Endothelial cell of umbilical vein (primary cell): ENCODE measurements at regions not wholly inside any gene's neighbourhood (a gene's known extent, or its start where the extent isn't known, plus 50 kb on each side); places are given as distances from the start of the nearest gene placed in this dataset.

Experiments used
- BruUV-seq: library from RNA; stranded (reverse); fragments of 400-500 nt; replicated peaks from 2 replicates; lab custom pipeline; 2021; lab: Mats Ljungman, UMichigan
- CTCF ChIA-PET: fragments of 300-600, 350-600 bp; sonication (Branson Sonifier 250); formaldehyde crosslinking; loops from one replicate; lab custom pipeline; 2021; ENCODE audit warnings: antibody characterized with exemption, inconsistent platforms; lab: Charles Lee
- POLR2A ChIA-PET: fragments of 300-600, 350-600 bp; sonication (Branson Sonifier 250); formaldehyde crosslinking; loops from one replicate; lab custom pipeline; 2021; ENCODE audit warnings: antibody characterized with exemption, inconsistent platforms; lab: Charles Lee
- DNase-seq: peaks from one replicate; pipeline ENCODE4 v3.0.0-alpha.2; 2011; ENCODE audit warnings: low read depth, low spot score
- FAIRE-seq: peaks from 2 replicates; lab custom pipeline; 2011; peaks lifted over from hg19 to GRCh38; lab: Jason Lieb, UNC
- H2AFZ ChIP-seq: 2 replicates; pipeline ENCODE4 v1.6.0; 2012; ENCODE audit warnings: low read depth, low read length, control low read depth, inconsistent platforms
- H3K27ac ChIP-seq: 2 replicates; pipeline ENCODE4 v1.5.1; 2011; ENCODE audit warnings: low read depth, mild to moderate bottlenecking, control low read depth, low read length, moderate library complexity; ENCODE audit not compliant: insufficient read depth
- H3K27me3 ChIP-seq, 2 experiments: 2 replicates each; pipeline versions ENCODE4 v1.6.0 to v1.6.1; 2011; ENCODE audit warnings: low read length in 2 of 2, mixed read lengths in 1 of 2; ENCODE audit not compliant: control insufficient read depth in 2 of 2, insufficient read depth in 2 of 2
- H3K36me3 ChIP-seq, 2 experiments: 2 replicates in 1 of 2; 3 replicates in 1 of 2; pipeline ENCODE4 v1.5.1; 2011; ENCODE audit warnings: low read length in 2 of 2, mild to moderate bottlenecking in 1 of 2, moderate library complexity in 1 of 2; ENCODE audit not compliant: control insufficient read depth in 2 of 2, insufficient read depth in 2 of 2; ENCODE audit errors: extremely low read depth in 1 of 2
- H3K4me1 ChIP-seq: 3 replicates; pipeline ENCODE4 v1.5.1; 2011; ENCODE audit warnings: mild to moderate bottlenecking, low read length; ENCODE audit not compliant: control insufficient read depth, insufficient read depth; ENCODE audit errors: extremely low read depth
- H3K4me2 ChIP-seq: 2 replicates; pipeline ENCODE4 v1.6.1; 2011; ENCODE audit warnings: low read length, control low read depth, mixed read lengths; ENCODE audit not compliant: insufficient read depth
- H3K4me3 ChIP-seq, 3 experiments: fragments of 200-600 bp in 1 of 3; sonication (generic), shearing (Covaris generic) in 1 of 3; replicated peaks in 1 of 3; 2 replicates each; pipeline ENCODE4 v1.5.1; 2011 to 2016; ENCODE audit warnings: control low read depth in 3 of 3, low read length in 3 of 3, mild to moderate bottlenecking in 2 of 3, inconsistent platforms in 1 of 3, low read depth in 1 of 3, moderate library complexity in 1 of 3; ENCODE audit not compliant: insufficient read depth in 1 of 3
- H3K79me2 ChIP-seq: 2 replicates; pipeline ENCODE4 v1.6.0; 2012; ENCODE audit warnings: low read length, inconsistent platforms; ENCODE audit not compliant: control insufficient read depth, insufficient read depth
- H3K9ac ChIP-seq: replicated peaks from 2 replicates; pipeline ENCODE3; 2011; ENCODE audit warnings: low read length, control low read depth; ENCODE audit not compliant: insufficient read depth; ENCODE audit errors: extremely low read depth
- H3K9me1 ChIP-seq: replicated peaks from 3 replicates; pipeline ENCODE4 v1.6.0; 2011; ENCODE audit warnings: mild to moderate bottlenecking, low read length; ENCODE audit not compliant: control insufficient read depth, insufficient read depth; ENCODE audit errors: extremely low read depth
- H3K9me3 ChIP-seq: replicated peaks from 2 replicates; pipeline ENCODE4 v1.5.1; 2012; ENCODE audit warnings: low read length, inconsistent platforms; ENCODE audit not compliant: control insufficient read depth, insufficient read depth
- H4K20me1 ChIP-seq: replicated peaks from 2 replicates; pipeline ENCODE3; 2011; ENCODE audit warnings: mild to moderate bottlenecking, low read length; ENCODE audit not compliant: control insufficient read depth, insufficient read depth; ENCODE audit errors: extremely low read depth
- EZH2 ChIP-seq: IDR thresholded peaks from 2 replicates; pipeline ENCODE4 v1.6.1; 2012; ENCODE audit warnings: borderline replicate concordance, low read depth, mild to moderate bottlenecking, moderate library complexity, low read length, inconsistent platforms; ENCODE audit not compliant: severe bottlenecking
- FOS ChIP-seq: IDR thresholded peaks from 2 replicates; pipeline ENCODE4 v1.6.1; 2011; ENCODE audit warnings: mild to moderate bottlenecking, low read length, moderate library complexity, borderline replicate concordance; ENCODE audit not compliant: insufficient read depth
- GATA2 ChIP-seq: IDR thresholded peaks from 2 replicates; pipeline ENCODE4 v1.7.0; 2011; ENCODE audit warnings: low read depth, mild to moderate bottlenecking, moderate library complexity, mixed read lengths, low read length; ENCODE audit not compliant: insufficient read length, insufficient read depth
- JUN ChIP-seq: IDR thresholded peaks from 2 replicates; pipeline ENCODE4 v1.6.1; 2011; ENCODE audit warnings: borderline replicate concordance, low read depth; ENCODE audit not compliant: insufficient read length, insufficient read depth
- MYC ChIP-seq: IDR thresholded peaks from one replicate; pipeline ENCODE4 v1.6.1; 2011; ENCODE audit warnings: mild to moderate bottlenecking, low read depth, low read length
- POLR2A ChIP-seq: IDR thresholded peaks from 2 replicates; pipeline ENCODE4 v1.6.1; 2012; ENCODE audit warnings: low read depth, mild to moderate bottlenecking, control low read depth, low read length
- POLR2AphosphoS5 ChIP-seq: IDR thresholded peaks from 2 replicates; pipeline ENCODE4 v1.6.1; 2012; ENCODE audit warnings: low read depth, mild to moderate bottlenecking, control low read depth, low read length, moderate library complexity; ENCODE audit not compliant: insufficient read depth
- dilution Hi-C: fragments of 300-500 bp; cut with MboI; formaldehyde crosslinking; loops from one replicate; pipeline ENCODE4 v1.15.0; 2019; ENCODE audit warnings: low sequenced_read_pairs; ENCODE audit not compliant: extremely low pct_ligation_motif_present
- intact Hi-C: fragments of 100-400 bp; cut with micrococcal nuclease; formaldehyde crosslinking; loops from one replicate; pipeline ENCODE4 v1.10.0; 2022
- TF ChIP-seq, protein P1 (sequence below), 2 donors: IDR thresholded peaks; 1 replicate in 1 of 2; 2 replicates in 1 of 2; pipeline ENCODE4 v1.5.1; 2011; ENCODE audit warnings: low read length in 2 of 2, mild to moderate bottlenecking in 2 of 2, moderate library complexity in 2 of 2, control low read depth in 1 of 2, inconsistent platforms in 1 of 2, low read depth in 1 of 2; ENCODE audit not compliant: insufficient read depth in 1 of 2; ENCODE audit errors: extremely low read depth in 1 of 2
- TF ChIP-seq, protein P2 (sequence below): IDR thresholded peaks from 2 replicates; pipeline ENCODE4 v1.6.1; 2011; ENCODE audit not compliant: insufficient read depth, insufficient read length

DNA sequence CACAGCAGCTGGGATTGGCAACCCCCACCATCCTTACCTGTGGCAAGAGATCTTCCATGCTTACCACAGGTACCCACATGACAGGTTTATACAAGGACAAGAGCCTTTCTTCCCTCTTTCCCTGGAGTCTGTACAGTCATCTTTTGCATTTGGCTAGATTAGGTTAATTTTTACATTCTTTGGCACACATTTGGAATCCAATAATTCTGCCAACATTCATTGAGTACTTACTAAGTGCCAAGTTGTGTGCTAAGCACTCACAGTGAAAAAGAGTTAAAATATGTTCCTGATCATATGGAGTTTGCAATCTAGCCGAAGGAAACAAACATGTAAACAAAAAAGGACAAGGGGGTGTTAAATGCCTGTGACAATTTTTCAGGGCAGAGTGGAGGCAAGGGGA lies 50.0 kb upstream of the OPCML start:
- Histone ChIP-seq H3K79me2 (no peaks in the 10 kb centered on the region), H3K36me3 (no peaks in the 10 kb centered on the region), H3K9ac (no peak overlapping the region), H3K9me1 (no peaks in the 10 kb centered on the region), H2AFZ (no peak overlapping the region), H3K9me3 (peaks cover 5% of the 10 kb centered on the region), H3K27ac (no peak overlapping the region), H3K27me3 (no peaks in the 10 kb centered on the region), H3K4me3 (no peak overlapping the region), H3K4me2 (no peak overlapping the region), H3K4me1 (no peaks in the 10 kb centered on the region), H4K20me1 (no peaks in the 10 kb centered on the region)
- intact Hi-C loops: no loop called here
- CTCF ChIA-PET: no interaction called here
- DNase-seq (no peak), FAIRE-seq (no peak)
- dilution Hi-C loops: no loop called here
- no TSS peak for BruUV-seq
- TF ChIP-seq EZH2: no peak
- no peak for TF ChIP-seq POLR2AphosphoS5
- no peak for TF ChIP-seq MYC
- TF ChIP-seq, protein P1, sequence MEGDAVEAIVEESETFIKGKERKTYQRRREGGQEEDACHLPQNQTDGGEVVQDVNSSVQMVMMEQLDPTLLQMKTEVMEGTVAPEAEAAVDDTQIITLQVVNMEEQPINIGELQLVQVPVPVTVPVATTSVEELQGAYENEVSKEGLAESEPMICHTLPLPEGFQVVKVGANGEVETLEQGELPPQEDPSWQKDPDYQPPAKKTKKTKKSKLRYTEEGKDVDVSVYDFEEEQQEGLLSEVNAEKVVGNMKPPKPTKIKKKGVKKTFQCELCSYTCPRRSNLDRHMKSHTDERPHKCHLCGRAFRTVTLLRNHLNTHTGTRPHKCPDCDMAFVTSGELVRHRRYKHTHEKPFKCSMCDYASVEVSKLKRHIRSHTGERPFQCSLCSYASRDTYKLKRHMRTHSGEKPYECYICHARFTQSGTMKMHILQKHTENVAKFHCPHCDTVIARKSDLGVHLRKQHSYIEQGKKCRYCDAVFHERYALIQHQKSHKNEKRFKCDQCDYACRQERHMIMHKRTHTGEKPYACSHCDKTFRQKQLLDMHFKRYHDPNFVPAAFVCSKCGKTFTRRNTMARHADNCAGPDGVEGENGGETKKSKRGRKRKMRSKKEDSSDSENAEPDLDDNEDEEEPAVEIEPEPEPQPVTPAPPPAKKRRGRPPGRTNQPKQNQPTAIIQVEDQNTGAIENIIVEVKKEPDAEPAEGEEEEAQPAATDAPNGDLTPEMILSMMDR (IDR thresholded peaks at IDR 0.05; ENCODE audit: extremely low read depth in 1 of 2, insufficient read depth in 1 of 2, low read depth in 1 of 2, low read length in 2 of 2): no peak
- no peak for TF ChIP-seq POLR2A
- no peak for TF ChIP-seq FOS
- TF ChIP-seq, protein P2, sequence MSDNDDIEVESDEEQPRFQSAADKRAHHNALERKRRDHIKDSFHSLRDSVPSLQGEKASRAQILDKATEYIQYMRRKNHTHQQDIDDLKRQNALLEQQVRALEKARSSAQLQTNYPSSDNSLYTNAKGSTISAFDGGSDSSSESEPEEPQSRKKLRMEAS: no peak
- TF ChIP-seq GATA2: no peak
- no peak for TF ChIP-seq JUN
- POLR2A ChIA-PET: no interaction called here
